WTC11 (cell line): ENCODE measurements at regions not wholly inside any gene's neighbourhood (a gene's known extent, or its start where the extent isn't known, plus 50 kb on each side); places are given as distances from the start of the nearest gene placed in this dataset.

Source experiments
- ATAC-seq: fragments of 200-7000 bp; cut with Tn5 transposase; 2 replicates; pipeline ENCODE4 v1.10.0; 2021; ENCODE audit warnings: mild to moderate bottlenecking, moderate library complexity
- CTCF ChIA-PET: fragments of 300-600 bp; sonication (Branson Sonifier 250); formaldehyde crosslinking; loops from one replicate; lab custom pipeline; 2021; ENCODE audit warnings: antibody characterized with exemption; lab: Charles Lee
- POLR2A ChIA-PET: fragments of 350-600 bp; sonication (Branson Sonifier 250); formaldehyde crosslinking; loops from one replicate; lab custom pipeline; 2021; ENCODE audit warnings: antibody characterized with exemption; lab: Charles Lee
- DNase-seq: peaks from one replicate; pipeline ENCODE4 v3.0.0; 2021; ENCODE audit warnings: low spot score
- H3K27ac Mint-ChIP-seq: 2 replicates; pipeline ENCODE4 v1.8.0; 2021; ENCODE audit warnings: mixed read lengths
- H3K27me3 Mint-ChIP-seq: 2 replicates; pipeline ENCODE4 v1.8.0; 2021; ENCODE audit warnings: low read depth, mild to moderate bottlenecking, moderate library complexity, mixed read lengths
- H3K36me3 Mint-ChIP-seq: 2 replicates; pipeline ENCODE4 v1.8.0; 2021; ENCODE audit warnings: mixed read lengths
- H3K4me1 Mint-ChIP-seq: 2 replicates; pipeline ENCODE4 v1.8.0; 2022; ENCODE audit warnings: mixed read lengths
- H3K4me3 Mint-ChIP-seq: 2 replicates; pipeline ENCODE4 v1.8.0; 2021; ENCODE audit warnings: mild to moderate bottlenecking, moderate library complexity, mixed read lengths
- H3K9me3 Mint-ChIP-seq: 2 replicates; pipeline ENCODE4 v1.8.0; 2021; ENCODE audit warnings: mixed read lengths
- CBFB ChIP-seq: sonication (generic); formaldehyde crosslinking; IDR thresholded peaks from 2 replicates; pipeline ENCODE4 v1.8.1; 2022; ENCODE audit warnings: mild to moderate bottlenecking, low read depth, missing genetic modification reagents
- CDX4 ChIP-seq: fragments of 250-450 bp; sonication (Bioruptor Pico); IDR thresholded peaks from 2 replicates; pipeline ENCODE4 v1.9.0; 2021; ENCODE audit warnings: moderate library complexity, mild to moderate bottlenecking, inconsistent platforms, borderline replicate concordance
- CREB1 ChIP-seq: sonication (generic); formaldehyde crosslinking; IDR thresholded peaks from 2 replicates; pipeline ENCODE4 v1.8.0; 2023; ENCODE audit warnings: mild to moderate bottlenecking, missing genetic modification reagents
- ELF4 ChIP-seq: sonication (generic); formaldehyde crosslinking; IDR thresholded peaks from 2 replicates; pipeline ENCODE4 v1.8.1; 2022; ENCODE audit warnings: low read depth, mild to moderate bottlenecking, moderate library complexity, missing genetic modification reagents
- JUN ChIP-seq: sonication (generic); formaldehyde crosslinking; IDR thresholded peaks from 2 replicates; pipeline ENCODE4 v1.8.0; 2023; ENCODE audit warnings: mild to moderate bottlenecking, missing genetic modification reagents
- MLX ChIP-seq: sonication (generic); formaldehyde crosslinking; IDR thresholded peaks from 2 replicates; pipeline ENCODE4 v1.8.1; 2023; ENCODE audit warnings: mild to moderate bottlenecking, missing genetic modification reagents, moderate library complexity
- MXD4 ChIP-seq: fragments of 250-450 bp; sonication (Bioruptor Pico); IDR thresholded peaks from 2 replicates; pipeline ENCODE4 v1.8.0; 2021; ENCODE audit warnings: mild to moderate bottlenecking, moderate library complexity, borderline replicate concordance
- NFE2L1 ChIP-seq: sonication (generic); formaldehyde crosslinking; IDR thresholded peaks from 2 replicates; pipeline ENCODE4 v1.8.1; 2023; ENCODE audit warnings: missing genetic modification reagents
- PRDM15 ChIP-seq: sonication (generic); formaldehyde crosslinking; IDR thresholded peaks from 2 replicates; pipeline ENCODE4 v1.8.0; 2022; ENCODE audit warnings: missing genetic modification reagents
- SMAD3 ChIP-seq: sonication (generic); formaldehyde crosslinking; IDR thresholded peaks from 2 replicates; pipeline ENCODE4 v1.8.0; 2022; ENCODE audit warnings: missing genetic modification reagents, mild to moderate bottlenecking, borderline replicate concordance
- TEAD4 ChIP-seq: sonication (generic); formaldehyde crosslinking; IDR thresholded peaks from 2 replicates; pipeline ENCODE4 v1.8.0; 2022; ENCODE audit warnings: mild to moderate bottlenecking, missing genetic modification reagents
- ZNF263 ChIP-seq: sonication (generic); formaldehyde crosslinking; IDR thresholded peaks from 2 replicates; pipeline ENCODE4 v1.8.1; 2022; ENCODE audit warnings: low read depth, mild to moderate bottlenecking, moderate library complexity, missing genetic modification reagents
- ZNF281 ChIP-seq: sonication (generic); formaldehyde crosslinking; IDR thresholded peaks from 2 replicates; pipeline ENCODE4 v1.8.0; 2023; ENCODE audit warnings: mild to moderate bottlenecking, missing genetic modification reagents
- ZNF317 ChIP-seq: sonication (generic); formaldehyde crosslinking; IDR thresholded peaks from 2 replicates; pipeline ENCODE4 v1.8.1; 2023; ENCODE audit warnings: low read depth, mild to moderate bottlenecking, moderate library complexity, missing genetic modification reagents, borderline replicate concordance
- ZNF396 ChIP-seq: fragments of 250-450 bp; sonication (Bioruptor Pico); IDR thresholded peaks from 2 replicates; pipeline ENCODE4 v1.8.0; 2021; ENCODE audit warnings: mild to moderate bottlenecking, moderate library complexity, borderline replicate concordance
- ZNF532 ChIP-seq: fragments of 250-450 bp; sonication (Bioruptor Pico); IDR thresholded peaks from 2 replicates; pipeline ENCODE4 v1.9.0; 2021; ENCODE audit warnings: mild to moderate bottlenecking, borderline replicate concordance
- ZNF671 ChIP-seq: fragments of 250-450 bp; sonication (Bioruptor Pico); IDR thresholded peaks from 2 replicates; pipeline ENCODE4 v1.8.0; 2021; ENCODE audit warnings: mild to moderate bottlenecking
- TF ChIP-seq, protein P1 (sequence below): sonication (generic); formaldehyde crosslinking; conservative IDR thresholded peaks from 2 replicates; pipeline ENCODE4 v1.8.1; 2022; ENCODE audit warnings: mild to moderate bottlenecking, missing genetic modification reagents
- TF ChIP-seq, protein P2 (sequence below): sonication (generic); formaldehyde crosslinking; IDR thresholded peaks from 2 replicates; pipeline ENCODE4 v1.8.1; 2022; ENCODE audit warnings: missing genetic modification reagents, borderline replicate concordance
- TF ChIP-seq, protein P3 (sequence below): sonication (generic); formaldehyde crosslinking; IDR thresholded peaks from 2 replicates; pipeline ENCODE4 v1.8.0; 2022; ENCODE audit warnings: mild to moderate bottlenecking, missing genetic modification reagents

DNA sequence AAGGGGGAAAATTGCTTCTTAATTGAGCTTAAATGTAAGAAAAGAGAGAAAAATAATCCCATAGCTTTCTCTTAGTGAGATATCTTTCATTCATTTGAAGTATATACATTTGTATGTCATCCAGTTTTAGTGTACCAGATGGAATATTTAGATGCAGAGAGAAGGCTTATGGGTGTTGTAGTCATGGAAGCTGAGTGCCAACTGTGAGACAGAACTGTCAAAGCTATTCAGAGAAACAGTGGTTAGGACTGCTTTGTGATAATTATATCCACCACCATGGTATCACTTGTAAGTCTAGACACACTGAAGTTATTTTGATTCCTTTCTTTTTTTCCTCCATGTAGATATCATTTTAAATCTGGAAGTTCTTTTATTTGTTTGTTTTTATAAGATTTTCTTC, 524.3 kb upstream of the EPHA7 start:
- no peaks in the 10 kb centered on the region for H3K4me1 Mint-ChIP-seq
- POLR2A ChIA-PET = no interaction called here
- ATAC-seq = no peak
- no peak for TF ChIP-seq MLX
- no peak for TF ChIP-seq CBFB (CRISPR knock-in tag)
- TF ChIP-seq MXD4 (CRISPR knock-in tag) = no peak
- TF ChIP-seq ZNF281 (CRISPR knock-in tag) = no peak
- TF ChIP-seq, protein P1, sequence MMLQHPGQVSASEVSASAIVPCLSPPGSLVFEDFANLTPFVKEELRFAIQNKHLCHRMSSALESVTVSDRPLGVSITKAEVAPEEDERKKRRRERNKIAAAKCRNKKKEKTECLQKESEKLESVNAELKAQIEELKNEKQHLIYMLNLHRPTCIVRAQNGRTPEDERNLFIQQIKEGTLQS = no peak
- no peak for TF ChIP-seq JUN (CRISPR knock-in tag)
- no peak for TF ChIP-seq CREB1 (CRISPR knock-in tag)
- TF ChIP-seq ZNF396 = no peak
- no peak for TF ChIP-seq ELF4 (CRISPR knock-in tag)
- TF ChIP-seq PRDM15 (CRISPR knock-in tag) = no peak
- TF ChIP-seq ZNF263 (CRISPR knock-in tag) = no peak
- TF ChIP-seq, protein P2, sequence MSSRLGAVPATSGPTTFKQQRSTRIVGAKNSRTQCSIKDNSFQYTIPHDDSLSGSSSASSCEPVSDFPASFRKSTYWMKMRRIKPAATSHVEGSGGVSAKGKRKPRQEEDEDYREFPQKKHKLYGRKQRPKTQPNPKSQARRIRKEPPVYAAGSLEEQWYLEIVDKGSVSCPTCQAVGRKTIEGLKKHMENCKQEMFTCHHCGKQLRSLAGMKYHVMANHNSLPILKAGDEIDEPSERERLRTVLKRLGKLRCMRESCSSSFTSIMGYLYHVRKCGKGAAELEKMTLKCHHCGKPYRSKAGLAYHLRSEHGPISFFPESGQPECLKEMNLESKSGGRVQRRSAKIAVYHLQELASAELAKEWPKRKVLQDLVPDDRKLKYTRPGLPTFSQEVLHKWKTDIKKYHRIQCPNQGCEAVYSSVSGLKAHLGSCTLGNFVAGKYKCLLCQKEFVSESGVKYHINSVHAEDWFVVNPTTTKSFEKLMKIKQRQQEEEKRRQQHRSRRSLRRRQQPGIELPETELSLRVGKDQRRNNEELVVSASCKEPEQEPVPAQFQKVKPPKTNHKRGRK (CRISPR knock-in tag) = no peak
- no peak for TF ChIP-seq SMAD3 (CRISPR knock-in tag)
- TF ChIP-seq, protein P3, sequence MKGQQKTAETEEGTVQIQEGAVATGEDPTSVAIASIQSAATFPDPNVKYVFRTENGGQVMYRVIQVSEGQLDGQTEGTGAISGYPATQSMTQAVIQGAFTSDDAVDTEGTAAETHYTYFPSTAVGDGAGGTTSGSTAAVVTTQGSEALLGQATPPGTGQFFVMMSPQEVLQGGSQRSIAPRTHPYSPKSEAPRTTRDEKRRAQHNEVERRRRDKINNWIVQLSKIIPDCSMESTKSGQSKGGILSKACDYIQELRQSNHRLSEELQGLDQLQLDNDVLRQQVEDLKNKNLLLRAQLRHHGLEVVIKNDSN (CRISPR knock-in tag) = no peak
- H3K27me3 Mint-ChIP-seq = no peaks in the 10 kb centered on the region
- no peak overlapping the region for H3K4me3 Mint-ChIP-seq
- no peaks in the 10 kb centered on the region for H3K36me3 Mint-ChIP-seq
- no peak overlapping the region for H3K27ac Mint-ChIP-seq
- CTCF ChIA-PET = no interaction called here
- H3K9me3 Mint-ChIP-seq = no peaks in the 10 kb centered on the region
- no peak for DNase-seq

DNA sequence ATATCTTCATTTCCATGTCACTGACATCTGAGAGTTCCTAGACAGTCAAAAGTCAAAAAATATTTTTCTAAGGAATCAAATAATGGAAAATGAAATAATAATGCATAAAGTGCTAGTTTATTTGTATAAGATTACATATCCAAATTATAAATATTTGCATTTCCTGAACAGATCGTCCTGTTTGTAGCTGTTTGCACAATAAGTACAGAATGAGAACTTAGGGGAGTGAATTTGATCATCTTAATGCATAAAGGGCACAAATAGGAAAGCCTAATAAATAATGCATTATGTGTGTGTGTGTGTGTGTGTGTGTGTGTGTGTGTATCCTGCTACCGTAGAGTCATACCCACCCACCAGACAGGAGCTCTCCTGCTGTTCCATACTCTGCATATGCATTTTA, 521.0 kb upstream of the EPHA7 start:
- H3K27ac Mint-ChIP-seq = no peak overlapping the region
- DNase-seq = no peak
- H3K4me1 Mint-ChIP-seq = peaks cover 11% of the 10 kb centered on the region
- no peaks in the 10 kb centered on the region for H3K9me3 Mint-ChIP-seq
- POLR2A ChIA-PET = no interaction called here
- H3K36me3 Mint-ChIP-seq = no peaks in the 10 kb centered on the region
- ATAC-seq = no peak
- H3K27me3 Mint-ChIP-seq = no peaks in the 10 kb centered on the region
- CTCF ChIA-PET = no interaction called here
- H3K4me3 Mint-ChIP-seq = no peak overlapping the region
- no peak for TF ChIP-seq TEAD4 (CRISPR knock-in tag)
- TF ChIP-seq ZNF532 = no peak
- no peak for TF ChIP-seq CDX4 (CRISPR knock-in tag)
- TF ChIP-seq ZNF317 (CRISPR knock-in tag) = no peak
- no peak for TF ChIP-seq ZNF671 (CRISPR knock-in tag)
- TF ChIP-seq, protein P1 = no peak
- no peak for TF ChIP-seq NFE2L1
